ENCODE measurements at regions not wholly inside any gene's neighbourhood (a gene's known extent, or its start where the extent isn't known, plus 50 kb on each side); places are given as distances from the start of the nearest gene placed in this dataset.

DNA sequence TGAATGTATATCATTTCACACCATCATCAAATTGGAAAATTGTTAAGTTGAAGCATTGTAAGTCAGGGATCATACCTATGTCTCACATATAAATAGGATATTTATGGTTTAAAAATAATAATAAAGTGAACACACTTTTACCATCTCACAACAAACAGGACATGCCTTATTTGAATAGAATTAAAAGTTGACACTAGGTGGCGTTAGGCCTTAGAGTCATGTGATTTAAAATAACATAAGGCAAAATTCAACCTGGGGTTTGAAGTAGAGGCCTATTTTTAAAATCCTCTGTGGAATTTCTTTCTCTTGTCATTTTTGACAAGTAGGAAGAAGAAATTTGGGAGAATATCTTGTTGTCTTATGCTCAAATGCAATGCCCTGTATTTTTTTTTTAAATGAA lies 184.7 kb upstream of the PCDH15 start:
- no peak for DNase-seq
- WGBS, 2 donors = 10 to 21% methylated on average over 1 of the region's 1 CpG

DNA sequence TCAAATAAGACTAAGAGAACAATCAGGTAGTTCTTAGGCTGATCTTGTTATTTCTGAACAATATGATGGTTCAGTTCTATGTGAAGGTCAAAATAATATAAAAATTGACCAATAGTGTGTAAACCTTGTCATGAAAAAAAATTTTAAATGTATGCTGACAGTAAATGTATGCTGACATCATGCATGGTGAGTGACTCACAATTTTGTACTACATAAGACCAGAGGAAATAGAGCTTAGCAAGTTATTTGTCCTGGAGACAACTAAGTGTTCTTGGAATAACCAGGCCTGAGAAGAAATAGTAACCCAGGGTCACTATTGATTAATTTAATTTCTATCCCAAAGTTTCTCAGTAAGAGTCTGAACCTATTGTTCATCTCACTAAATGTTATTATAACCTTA lies 182.2 kb upstream of the PCDH15 start:
- no peaks in the 10 kb centered on the region for H3K4me1 ChIP-seq
- intact Hi-C loops (cut with DNase I) = no loop called here
- no peaks in the 10 kb centered on the region for H3K9me3 ChIP-seq
- DNase-seq = no peak
- TF ChIP-seq, protein P1, sequence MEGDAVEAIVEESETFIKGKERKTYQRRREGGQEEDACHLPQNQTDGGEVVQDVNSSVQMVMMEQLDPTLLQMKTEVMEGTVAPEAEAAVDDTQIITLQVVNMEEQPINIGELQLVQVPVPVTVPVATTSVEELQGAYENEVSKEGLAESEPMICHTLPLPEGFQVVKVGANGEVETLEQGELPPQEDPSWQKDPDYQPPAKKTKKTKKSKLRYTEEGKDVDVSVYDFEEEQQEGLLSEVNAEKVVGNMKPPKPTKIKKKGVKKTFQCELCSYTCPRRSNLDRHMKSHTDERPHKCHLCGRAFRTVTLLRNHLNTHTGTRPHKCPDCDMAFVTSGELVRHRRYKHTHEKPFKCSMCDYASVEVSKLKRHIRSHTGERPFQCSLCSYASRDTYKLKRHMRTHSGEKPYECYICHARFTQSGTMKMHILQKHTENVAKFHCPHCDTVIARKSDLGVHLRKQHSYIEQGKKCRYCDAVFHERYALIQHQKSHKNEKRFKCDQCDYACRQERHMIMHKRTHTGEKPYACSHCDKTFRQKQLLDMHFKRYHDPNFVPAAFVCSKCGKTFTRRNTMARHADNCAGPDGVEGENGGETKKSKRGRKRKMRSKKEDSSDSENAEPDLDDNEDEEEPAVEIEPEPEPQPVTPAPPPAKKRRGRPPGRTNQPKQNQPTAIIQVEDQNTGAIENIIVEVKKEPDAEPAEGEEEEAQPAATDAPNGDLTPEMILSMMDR (IDR thresholded peaks at IDR 0.05) = no peak
- TF ChIP-seq POLR2A (IDR thresholded peaks at IDR 0.05) = no peak
- H3K27ac ChIP-seq = no peak overlapping the region
- H3K4me3 ChIP-seq = no peak overlapping the region
- H3K36me3 ChIP-seq = no peaks in the 10 kb centered on the region
- H3K27me3 ChIP-seq = no peaks in the 10 kb centered on the region

More for the DNA sequence above, 184.7 kb upstream of the PCDH15 start:
- H3K27ac ChIP-seq = no peak overlapping the region
- H3K4me3 ChIP-seq = no peak overlapping the region
- H3K9me3 ChIP-seq = no peaks in the 10 kb centered on the region
- no peaks in the 10 kb centered on the region for H3K4me1 ChIP-seq
- H3K27me3 ChIP-seq = no peaks in the 10 kb centered on the region
- intact Hi-C loops (cut with DNase I) = no loop called here
- TF ChIP-seq POLR2A (IDR thresholded peaks at IDR 0.05) = no peak
- TF ChIP-seq, protein P1 (IDR thresholded peaks at IDR 0.05) = peak in 3 of 6 experiments; percentile 6 to 30 (median 19)
- no peaks in the 10 kb centered on the region for H3K36me3 ChIP-seq

DNA sequence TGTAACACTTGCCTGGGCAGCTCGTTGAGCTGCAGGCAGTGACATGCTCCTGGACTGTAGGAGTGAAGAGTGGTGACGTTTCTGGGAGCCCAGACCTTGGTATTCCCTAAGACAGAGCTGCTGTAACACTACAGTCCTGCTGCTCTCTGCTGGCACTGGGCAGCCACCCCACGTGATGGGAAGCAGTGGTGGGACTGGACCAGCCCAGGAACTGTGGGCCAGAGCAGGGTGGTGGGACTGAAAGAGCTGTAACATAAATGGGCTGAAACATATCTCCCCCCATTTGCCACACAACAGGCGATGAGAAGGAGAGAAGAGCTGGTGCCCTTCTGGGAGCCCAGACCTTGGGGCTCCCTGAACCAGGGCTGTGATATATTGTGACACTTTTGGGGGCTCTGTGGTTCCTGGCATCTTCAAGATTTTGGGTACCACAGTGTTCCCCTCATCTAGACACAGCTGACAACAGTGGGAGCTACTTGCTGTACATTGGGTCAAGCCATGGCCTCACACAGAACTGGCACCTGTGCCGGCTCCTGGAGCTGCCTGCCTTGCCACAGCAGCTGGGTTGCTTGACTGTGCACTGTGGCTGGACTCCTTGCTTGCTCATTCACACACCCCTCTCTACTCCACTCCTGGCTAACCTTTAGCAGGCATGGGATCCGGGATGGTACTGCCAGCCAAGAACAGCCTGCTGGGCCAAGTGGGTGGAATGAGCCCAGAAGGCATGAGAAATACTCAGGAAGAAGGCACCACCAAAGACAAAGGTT lies 161.3 kb upstream of the PCDH15 start:
- TF ChIP-seq POLR2A (IDR thresholded peaks at IDR 0.05) = no peak
- TF ChIP-seq, protein P1 (IDR thresholded peaks at IDR 0.05) = no peak
- H3K9me3 ChIP-seq = no peaks in the 10 kb centered on the region
- no peaks in the 10 kb centered on the region for H3K4me1 ChIP-seq
- no peak overlapping the region for H3K4me3 ChIP-seq
- no peaks in the 10 kb centered on the region for H3K27me3 ChIP-seq
- DNase-seq = no peak
- H3K36me3 ChIP-seq = no peaks in the 10 kb centered on the region
- intact Hi-C loops (cut with DNase I) = no loop called here
- no peak overlapping the region for H3K27ac ChIP-seq
- WGBS, 2 donors = 30 to 46% methylated on average over 3 to 4 of the region's 6 CpGs

DNA sequence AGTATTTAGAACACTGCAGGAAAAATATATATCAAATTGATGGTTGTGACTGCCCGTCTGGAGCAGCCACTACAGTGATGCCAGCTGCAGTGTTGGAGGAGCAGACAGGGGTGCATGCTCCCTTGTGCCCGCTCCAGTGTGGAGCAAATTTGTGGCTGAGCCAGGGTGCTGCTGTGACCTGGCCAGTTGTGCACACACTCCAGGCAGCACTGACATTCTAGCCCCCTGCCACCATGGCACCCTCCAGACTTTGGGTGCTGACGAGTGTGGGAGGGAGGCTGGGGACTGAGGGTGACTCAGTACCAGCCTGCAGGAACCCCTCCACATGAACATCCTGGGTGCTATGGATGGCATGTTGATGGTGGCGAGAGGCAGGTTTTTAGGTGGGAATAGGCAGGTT lies 160.0 kb upstream of the PCDH15 start:
- Histone ChIP-seq H3K9me3 (no peaks in the 10 kb centered on the region), H3K4me1 (no peaks in the 10 kb centered on the region), H3K36me3 (no peaks in the 10 kb centered on the region), H3K27ac (no peak overlapping the region), H3K4me3 (no peak overlapping the region), H3K27me3 (no peaks in the 10 kb centered on the region)
- TF ChIP-seq, protein P1 (IDR thresholded peaks at IDR 0.05) = no peak
- TF ChIP-seq POLR2A (IDR thresholded peaks at IDR 0.05) = no peak
- 76 to 80% methylated on average over 3 of the region's 4 CpGs for WGBS, 2 donors
- DNase-seq = no peak
- intact Hi-C loops (cut with DNase I) = no loop called here

DNA sequence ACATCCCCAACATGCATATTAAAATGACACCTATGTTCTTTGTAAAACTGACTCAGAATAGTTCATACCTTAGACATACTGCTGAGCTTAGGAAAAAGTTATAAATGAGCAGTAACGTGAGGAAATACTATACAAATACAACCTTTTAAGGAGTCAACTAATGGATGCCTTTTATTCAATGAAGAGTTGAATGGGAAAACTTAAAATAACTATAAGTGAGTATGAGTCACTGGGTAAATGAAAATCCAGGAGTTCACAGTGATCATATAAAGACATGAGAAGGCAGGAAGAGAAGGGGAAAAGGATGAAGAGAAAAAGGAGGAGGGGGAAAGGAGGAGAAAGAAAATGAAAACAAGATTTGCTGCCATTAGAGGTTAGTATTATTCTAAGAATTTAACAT lies 157.8 kb upstream of the PCDH15 start:
- Histone ChIP-seq H3K27me3 (no peaks in the 10 kb centered on the region), H3K4me1 (no peaks in the 10 kb centered on the region), H3K4me3 (no peak overlapping the region), H3K27ac (no peak overlapping the region), H3K36me3 (no peaks in the 10 kb centered on the region), H3K9me3 (no peaks in the 10 kb centered on the region)
- DNase-seq = no peak
- TF ChIP-seq, protein P1 (IDR thresholded peaks at IDR 0.05) = no peak
- TF ChIP-seq POLR2A (IDR thresholded peaks at IDR 0.05) = no peak
- intact Hi-C loops (cut with DNase I) = no loop called here
- 24% methylated on average over 1 of the region's 1 CpG for WGBS, 2 donors

Measured in esophagus squamous epithelium (tissue), 5 donors.